DMS53 treated with DMSO at 0.1 percent for 48 hours (cell line): ENCODE measurements at regions not wholly inside any gene's neighbourhood (a gene's known extent, or its start where the extent isn't known, plus 50 kb on each side); places are given as distances from the start of the nearest gene placed in this dataset.
"Not testable (repeated sequence)": the region's sequence is repeated elsewhere in the genome, so short reads cannot be mapped to it uniquely, and the experiment has no call there.

Source experiments
- DNase-seq: peaks from one replicate; lab custom pipeline; 2025; ENCODE audit not compliant: unreplicated experiment; lab: John Stamatoyannopoulos, UW

GRCh38 chr7:27032839-27033238 is 63.0 kb downstream of the HOXA1 start:
- peak; percentile 18 for DNase-seq

DNA sequence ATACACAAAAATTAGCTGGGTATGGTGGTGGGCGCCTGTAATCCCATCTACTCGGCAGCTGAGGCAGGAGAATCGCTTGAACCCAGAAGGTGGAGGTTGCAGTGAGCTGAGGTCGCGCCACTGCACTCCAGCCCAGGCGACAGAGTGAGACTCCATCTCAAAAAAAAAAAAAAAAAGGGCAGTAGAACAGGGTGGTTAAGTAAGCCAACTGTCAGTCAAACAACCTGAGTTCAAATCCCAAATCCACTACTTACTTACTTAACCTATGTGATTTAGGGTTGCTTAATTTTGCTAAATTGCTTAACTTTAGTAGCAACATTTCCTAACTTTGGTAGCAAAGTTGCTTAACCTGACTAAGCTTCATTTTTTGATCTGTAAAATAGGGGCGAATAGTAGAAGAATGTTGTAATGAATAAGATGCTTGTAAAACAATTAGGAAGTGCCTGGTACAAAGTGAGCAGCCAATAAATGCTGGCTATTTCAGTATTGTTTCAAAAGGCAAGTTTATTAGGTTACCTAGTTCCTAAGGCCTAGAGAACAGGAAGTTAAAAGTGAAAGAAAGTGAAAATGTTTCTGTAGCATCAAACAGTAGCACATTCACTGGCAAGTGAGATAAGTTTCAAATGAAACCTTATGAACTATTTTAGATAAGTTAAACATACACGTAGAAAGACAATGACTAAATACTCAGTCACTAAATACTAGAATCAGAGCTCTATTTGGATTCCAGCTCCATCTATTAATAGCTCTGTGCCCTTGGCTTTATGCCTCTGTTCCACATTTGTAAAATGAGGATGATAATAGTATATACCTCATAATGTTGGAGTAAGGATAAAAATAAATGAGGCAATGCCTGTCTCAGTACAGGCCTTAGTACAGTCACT is 64.3 kb downstream of the HOXA1 start:
- DNase-seq: no peak

GRCh38 chr7:27030393-27031050 is 65.3 kb downstream of the HOXA1 start:
- no peak for DNase-seq

DNA sequence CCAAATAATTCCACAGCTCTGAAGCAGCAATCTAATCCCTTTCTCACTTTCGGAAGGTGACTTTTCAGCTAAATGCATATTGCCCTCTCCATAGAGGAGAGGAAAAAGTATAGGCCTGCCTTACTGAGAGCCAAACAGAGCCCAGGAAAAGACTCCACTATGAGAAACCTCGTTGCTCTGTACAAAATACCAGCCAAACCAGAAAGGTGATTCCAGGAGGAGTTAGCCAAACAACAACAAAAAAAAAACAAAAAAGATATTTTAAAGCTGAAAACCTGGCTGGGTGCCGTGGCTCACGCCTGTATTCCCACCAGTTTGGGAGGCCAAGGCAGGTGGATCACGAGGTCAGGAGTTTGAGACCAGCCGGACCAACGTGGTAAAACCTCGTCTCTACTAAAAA is 70.5 kb downstream of the HOXA1 start:
- DNase-seq: no peak

DNA sequence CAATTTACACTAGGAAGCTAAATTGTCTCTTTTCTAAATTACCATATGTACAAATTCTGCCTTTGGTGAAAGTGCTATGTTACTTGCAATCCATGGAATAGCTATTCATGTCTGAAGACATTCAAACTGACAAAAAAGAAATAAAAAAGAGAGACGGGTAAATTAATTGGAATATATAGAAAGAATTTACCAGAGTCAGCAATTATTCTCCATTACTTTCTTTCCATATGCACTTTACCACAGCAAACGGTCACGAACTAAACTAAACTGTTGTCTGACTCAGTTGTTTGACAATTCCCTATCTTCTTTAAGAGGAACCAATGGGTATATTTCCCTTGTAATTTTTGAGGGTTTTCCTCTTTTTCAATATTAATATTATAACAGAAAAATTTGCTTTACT is 85.7 kb downstream of the HOXA1 start:
- DNase-seq: no peak

- DNase-seq: no peak
These were observed 95.3 kb downstream of the HOXA1 start for GRCh38 chr7:27000496-27000895.

DNA sequence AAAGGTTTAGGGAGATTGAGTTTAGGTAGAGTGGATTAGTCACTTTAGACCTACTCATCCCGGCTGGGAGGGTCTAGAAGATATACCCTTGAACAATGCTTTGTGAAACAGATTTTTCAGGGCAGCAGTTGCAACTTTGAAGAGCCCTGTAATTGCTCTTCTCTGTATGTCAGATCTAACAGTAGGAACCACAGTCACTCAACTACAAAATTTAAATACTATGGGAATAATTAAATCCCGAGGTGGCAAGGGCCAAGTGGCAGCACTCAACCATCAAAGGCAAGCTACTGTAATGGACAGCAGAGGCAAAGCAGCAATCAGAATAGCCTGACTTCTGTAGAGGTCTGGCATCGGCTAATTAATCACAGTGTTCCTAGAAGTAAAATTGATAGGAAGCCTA is 97.5 kb downstream of the HOXA1 start:
- not testable (repeated sequence) for DNase-seq

DNA sequence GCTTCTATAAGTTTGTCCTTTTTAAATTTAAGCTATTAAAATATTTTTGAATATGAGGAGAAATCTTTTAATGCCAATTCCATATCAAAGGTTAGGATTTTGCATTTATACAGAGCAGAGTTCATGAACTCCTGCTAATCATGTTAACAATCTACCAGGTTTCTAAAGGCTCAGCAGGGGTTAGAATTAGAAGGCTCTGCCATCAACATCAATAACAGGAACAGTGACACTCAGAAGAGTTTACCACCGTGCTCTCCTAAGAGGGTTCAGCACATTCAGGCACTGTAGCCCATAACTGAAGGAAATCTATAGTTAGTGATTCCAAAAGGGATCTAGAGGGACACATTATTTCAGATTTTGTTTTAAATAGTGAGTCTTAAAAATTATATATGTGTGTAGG is 100.1 kb downstream of the HOXA1 start:
- no peak for DNase-seq

DNA sequence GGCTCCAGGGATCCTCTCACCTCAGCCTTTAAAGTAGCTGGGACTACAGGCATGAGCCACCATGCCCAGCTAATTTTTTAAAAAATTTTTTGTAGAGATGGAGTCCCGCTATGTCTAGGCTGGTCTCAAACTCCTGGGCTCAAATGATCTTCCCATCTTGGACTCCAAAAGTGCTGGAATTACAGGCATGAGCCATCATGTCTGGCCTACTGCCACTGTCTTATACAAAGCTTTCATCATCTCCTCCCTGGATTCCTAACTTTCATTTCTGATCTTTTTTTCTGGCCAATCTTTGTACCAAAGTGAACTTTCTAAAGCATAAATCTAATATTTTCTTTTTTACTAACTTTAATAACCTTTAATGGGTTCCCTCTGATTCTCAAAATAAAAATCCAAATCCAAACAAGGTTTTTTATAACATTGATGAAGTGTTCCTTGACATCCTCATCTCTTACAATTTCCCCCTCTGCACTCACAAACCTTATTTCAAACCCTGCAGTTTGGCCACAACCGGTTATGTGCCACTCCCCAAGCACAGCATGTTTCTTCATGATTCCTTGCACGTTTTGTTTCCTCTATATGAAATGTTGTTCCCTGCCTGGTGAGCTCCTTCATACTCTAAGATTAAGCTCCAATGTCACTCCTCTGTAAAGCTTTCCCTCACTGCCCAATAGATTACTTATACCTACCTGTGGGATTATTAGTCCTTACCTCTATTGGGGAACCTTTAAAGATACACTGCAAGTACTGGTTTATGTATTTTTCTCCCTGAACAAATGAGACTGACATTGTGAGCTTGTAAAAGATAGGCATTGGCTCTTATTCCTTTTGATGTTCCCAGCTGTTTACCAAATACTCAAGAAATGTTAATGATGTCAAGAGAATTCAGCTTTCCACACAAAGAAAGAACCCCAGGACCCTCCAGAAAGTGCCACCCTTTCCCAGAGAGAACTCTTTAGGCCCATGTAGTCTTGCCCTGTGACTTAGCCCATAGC is 101.7 kb downstream of the HOXA1 start:
- no peak for DNase-seq

DNA sequence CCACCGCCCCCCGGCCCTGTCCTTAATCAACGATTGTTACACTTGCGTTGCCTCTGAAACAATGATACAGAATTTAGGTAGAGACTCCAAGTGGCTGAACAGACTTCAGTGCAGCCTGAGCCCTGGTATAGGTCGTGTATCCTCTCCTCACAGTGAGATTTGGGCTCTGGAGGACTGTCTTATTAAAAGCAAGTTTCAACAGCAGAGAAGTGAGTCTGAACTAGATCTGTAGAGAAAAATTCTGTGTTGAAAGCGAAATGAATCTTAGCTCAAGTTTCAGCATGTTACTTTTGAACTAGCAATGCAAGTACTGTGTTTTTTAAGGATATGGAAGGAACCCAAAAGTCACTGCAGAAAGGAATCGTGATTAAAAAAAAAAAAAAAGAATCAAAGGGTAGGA is 103.1 kb downstream of the HOXA1 start:
- DNase-seq: no peak

GRCh38 chr7:26991796-26992195 is 104.0 kb downstream of the HOXA1 start:
- no peak for DNase-seq

- DNase-seq: peak; percentile 50
These were observed 105.7 kb downstream of the HOXA1 start for GRCh38 chr7:26989897-26990670.

DNA sequence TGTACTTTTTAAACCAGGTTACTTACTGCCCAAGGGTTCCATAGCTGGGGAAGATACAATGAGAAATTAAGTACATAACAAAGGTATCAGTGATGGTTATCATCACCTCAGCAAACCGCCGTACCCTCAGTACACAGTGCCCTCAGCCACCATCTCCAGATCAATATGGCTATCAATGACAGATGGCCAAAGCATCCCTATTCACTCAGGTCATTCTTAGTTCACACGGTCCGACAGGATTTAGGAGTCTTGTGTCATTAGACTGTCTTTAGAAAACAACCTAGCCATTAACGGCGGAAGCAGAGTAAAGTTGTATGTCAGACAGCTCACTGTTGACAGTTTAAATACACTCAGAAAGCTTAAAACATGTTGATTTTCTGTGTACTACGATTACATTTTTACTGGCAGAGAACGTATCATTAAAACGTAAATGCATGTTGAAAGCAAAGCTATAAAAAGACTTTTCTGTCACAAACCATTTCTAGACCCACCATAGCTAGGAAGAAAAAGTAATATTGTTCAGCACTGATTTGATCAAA is 106.9 kb downstream of the HOXA1 start:
- no peak for DNase-seq

GRCh38 chr7:26987338-26987737 is 108.5 kb downstream of the HOXA1 start:
- DNase-seq: peak; percentile 48

GRCh38 chr7:26978146-26978545 is 113.8 kb upstream of the SKAP2 start:
- no peak for DNase-seq

GRCh38 chr7:26976840-26977239 is 112.5 kb upstream of the SKAP2 start:
- no peak for DNase-seq

DNA sequence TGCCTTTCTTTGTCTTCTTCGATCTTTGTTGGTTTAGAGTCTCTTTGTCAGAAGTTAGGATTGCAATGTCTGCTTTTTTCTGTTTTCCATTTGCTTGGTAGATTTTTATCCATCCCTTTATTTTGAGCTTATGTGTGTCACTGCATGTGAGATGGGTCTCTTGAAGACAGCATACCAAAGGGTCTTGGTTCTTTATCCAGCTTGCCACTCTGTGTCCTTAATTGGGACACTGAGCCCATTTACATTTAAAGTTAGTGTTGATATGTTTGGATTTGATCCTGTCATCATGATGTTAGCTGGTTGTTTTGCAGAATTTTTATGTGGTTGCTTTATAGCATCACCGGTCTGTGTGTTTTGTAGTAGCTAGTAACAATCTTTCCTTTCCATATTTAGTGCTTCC is 107.5 kb upstream of the SKAP2 start:
- DNase-seq: not testable (repeated sequence)

DNA sequence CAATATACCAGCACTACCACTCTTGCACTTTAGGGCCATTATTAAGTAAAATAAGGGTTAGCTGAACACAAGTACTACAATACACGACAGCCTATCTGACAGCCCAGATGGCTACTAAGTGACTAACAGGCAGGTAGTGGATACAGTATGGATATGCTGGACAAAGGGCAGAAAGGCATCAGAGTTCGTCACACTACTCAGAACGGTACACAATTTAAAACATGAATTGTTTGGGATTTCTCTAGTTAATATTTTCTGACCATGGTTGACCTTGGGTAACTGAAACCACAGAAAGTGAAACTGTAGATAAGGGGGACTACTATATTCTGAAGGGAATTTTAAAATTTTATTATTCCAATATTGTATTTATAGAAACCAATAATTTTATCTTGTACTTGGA is 101.3 kb upstream of the SKAP2 start:
- DNase-seq: no peak

- DNase-seq: no peak
These were observed 99.9 kb upstream of the SKAP2 start for GRCh38 chr7:26964156-26964808.

GRCh38 chr7:26959290-26959689 is 94.9 kb upstream of the SKAP2 start:
- DNase-seq: no peak
